PC-9 (cell line): ENCODE measurements at regions not wholly inside any gene's neighbourhood (a gene's known extent, or its start where the extent isn't known, plus 50 kb on each side); places are given as distances from the start of the nearest gene placed in this dataset.

Source experiments
- CTCF ChIP-seq: fragments of 200-600 bp; sonication (generic); conservative IDR thresholded peaks from 2 replicates; pipeline ENCODE4 v1.6.1; 2017; ENCODE audit warnings: mixed run types, antibody characterized with exemption, mild to moderate bottlenecking, moderate library complexity
- EZH2 ChIP-seq: fragments of 200-600 bp; sonication (generic); IDR thresholded peaks from 2 replicates; pipeline ENCODE4 v1.8.0; 2017; ENCODE audit warnings: antibody characterized with exemption, low read depth

DNA sequence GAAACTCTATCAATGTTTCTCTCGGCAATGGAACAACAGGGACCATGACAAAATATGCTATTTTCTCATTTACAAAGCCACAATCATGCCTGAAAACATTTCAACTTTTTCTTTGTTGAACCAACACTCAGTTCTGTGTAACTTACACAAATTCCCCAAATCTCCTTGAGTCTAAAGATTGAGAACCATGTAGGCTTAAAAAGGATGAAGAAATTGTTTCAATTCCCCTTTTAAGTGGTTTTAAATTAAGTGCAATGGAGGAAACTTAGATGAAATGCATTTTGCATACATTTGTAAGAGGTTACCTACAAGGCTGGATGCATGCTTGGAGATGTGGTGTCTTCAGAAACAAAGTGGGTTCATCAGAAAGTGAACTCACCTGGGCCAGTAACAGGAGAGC, 566.4 kb upstream of the CDH11 start:
- TF ChIP-seq CTCF (no peak), EZH2 (no peak)
